Keratinocyte (primary cell): ENCODE measurements at regions not wholly inside any gene's neighbourhood (a gene's known extent, or its start where the extent isn't known, plus 50 kb on each side); places are given as distances from the start of the nearest gene placed in this dataset.

Source experiments
- CTCF ChIP-seq, 3 experiments: IDR thresholded peaks in 1 of 3; conservative IDR thresholded peaks in 1 of 3; optimal IDR thresholded peaks in 1 of 3; 2 replicates in 2 of 3; 3 replicates in 1 of 3; pipeline versions ENCODE3 to v1.5.1; 2011; ENCODE audit warnings: low read length in 3 of 3, mild to moderate bottlenecking in 3 of 3, moderate library complexity in 2 of 3, control low read depth in 1 of 3, inconsistent platforms in 1 of 3; ENCODE audit not compliant: insufficient read depth in 2 of 3; ENCODE audit errors: extremely low read depth in 1 of 3
- EZH2 ChIP-seq: IDR thresholded peaks from one replicate; pipeline ENCODE4 v1.6.1; 2012; ENCODE audit warnings: inconsistent platforms, mild to moderate bottlenecking, low read length, moderate library complexity

- TF ChIP-seq CTCF (optimal IDR thresholded peaks at IDR 0.05 in 1 of 3, IDR thresholded peaks at IDR 0.05 in 1 of 3, conservative IDR thresholded peaks at IDR 0.05 in 1 of 3; ENCODE audit: extremely low read depth in 1 of 3, insufficient read depth in 2 of 3, low read length in 3 of 3) (no peak), EZH2 (no peak)
Observed at GRCh38 chr4:53680598-53680997, 89.3 kb upstream of the LNX1 start.
